ENCODE measurements at regions not wholly inside any gene's neighbourhood (a gene's known extent, or its start where the extent isn't known, plus 50 kb on each side); places are given as distances from the start of the nearest gene placed in this dataset.
"Not testable (repeated sequence)": the region's sequence is repeated elsewhere in the genome, so short reads cannot be mapped to it uniquely, and the experiment has no call there.

GRCh38 chr21:32940079-32941014 is 85.4 kb upstream of the OLIG2 start:
- DNase-seq, result no peak

DNA sequence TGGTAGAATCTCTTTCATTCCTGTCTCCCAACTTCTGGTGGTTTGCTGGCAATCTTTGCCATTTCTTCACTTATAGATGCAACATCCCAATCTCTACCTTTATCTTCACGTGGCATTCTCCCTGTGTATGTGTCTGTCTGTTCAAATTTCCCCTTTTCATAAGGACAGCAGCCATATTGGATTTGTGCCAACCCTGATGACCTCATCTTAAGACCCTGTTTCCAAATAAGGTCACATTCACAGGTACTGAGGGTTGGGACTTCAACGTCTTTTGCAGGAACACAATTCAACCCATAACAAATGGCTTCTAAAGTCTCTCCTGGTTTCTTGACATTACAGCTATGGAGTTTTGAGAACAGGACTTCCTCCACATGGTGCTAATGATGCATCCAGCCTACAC is 84.5 kb upstream of the OLIG2 start:
- DNase-seq, result no peak

- no peak for DNase-seq
Observed at GRCh38 chr21:32946654-32947053, 79.1 kb upstream of the OLIG2 start.

- no peak for DNase-seq
Observed at GRCh38 chr21:32947736-32948135, 78.0 kb upstream of the OLIG2 start.

DNA sequence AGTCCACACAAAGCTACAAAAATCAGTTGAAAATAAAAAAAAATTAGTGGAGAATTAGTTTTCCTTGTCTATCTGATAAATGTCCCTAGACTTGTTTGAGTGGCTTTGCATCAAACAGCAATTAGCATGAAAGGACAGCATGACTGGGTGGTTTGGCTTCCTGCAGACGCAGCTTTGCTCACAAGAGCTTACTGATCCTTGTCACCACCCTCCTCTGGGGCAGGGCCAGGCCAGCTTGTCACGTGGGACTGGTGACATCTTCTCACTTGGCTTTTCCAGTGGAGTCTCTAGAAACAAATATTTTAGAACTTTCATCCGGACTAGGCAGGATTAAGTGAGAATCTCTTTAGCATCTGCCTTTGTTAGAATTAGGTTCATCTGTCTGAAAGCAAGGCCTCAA is 76.0 kb upstream of the OLIG2 start:
- DNase-seq, result no peak

- DNase-seq, result no peak
Observed at GRCh38 chr21:32951041-32951440, 74.7 kb upstream of the OLIG2 start.

GRCh38 chr21:32954353-32954752 is 71.4 kb upstream of the OLIG2 start:
- DNase-seq, result no peak

GRCh38 chr21:32955311-32956060 is 70.2 kb upstream of the OLIG2 start:
- DNase-seq, result no peak

DNA sequence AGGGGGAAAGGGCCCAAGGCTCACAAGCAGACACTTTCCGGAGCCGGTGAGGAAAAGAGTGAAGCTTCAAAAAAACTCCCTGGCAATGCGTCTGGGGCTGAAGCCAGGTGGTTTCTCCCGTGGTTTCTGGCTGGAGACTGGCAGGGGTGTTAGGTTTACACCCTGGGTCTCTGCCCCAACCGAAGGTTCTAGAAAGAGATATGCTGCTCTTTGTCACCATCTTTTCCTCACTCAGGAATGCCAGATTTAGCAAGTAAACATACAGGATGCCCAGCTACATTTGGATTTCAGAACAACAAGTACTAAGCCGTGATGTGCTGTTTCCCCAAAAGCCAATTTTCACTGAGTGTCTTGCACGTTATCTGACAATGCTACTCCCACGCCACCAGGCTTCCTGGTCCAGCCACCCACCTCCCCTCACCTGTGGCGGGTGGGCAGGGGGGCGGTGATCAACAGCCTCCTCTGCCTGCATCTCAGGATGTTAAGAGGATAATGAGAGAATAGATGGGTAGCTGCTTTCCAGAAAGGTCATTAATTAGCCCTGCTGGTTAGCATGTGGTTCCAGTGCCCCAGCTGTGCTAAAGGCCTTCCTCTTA is 69.6 kb upstream of the OLIG2 start:
- no peak for DNase-seq

GRCh38 chr21:32957545-32957944 is 68.2 kb upstream of the OLIG2 start:
- no peak for DNase-seq

DNA sequence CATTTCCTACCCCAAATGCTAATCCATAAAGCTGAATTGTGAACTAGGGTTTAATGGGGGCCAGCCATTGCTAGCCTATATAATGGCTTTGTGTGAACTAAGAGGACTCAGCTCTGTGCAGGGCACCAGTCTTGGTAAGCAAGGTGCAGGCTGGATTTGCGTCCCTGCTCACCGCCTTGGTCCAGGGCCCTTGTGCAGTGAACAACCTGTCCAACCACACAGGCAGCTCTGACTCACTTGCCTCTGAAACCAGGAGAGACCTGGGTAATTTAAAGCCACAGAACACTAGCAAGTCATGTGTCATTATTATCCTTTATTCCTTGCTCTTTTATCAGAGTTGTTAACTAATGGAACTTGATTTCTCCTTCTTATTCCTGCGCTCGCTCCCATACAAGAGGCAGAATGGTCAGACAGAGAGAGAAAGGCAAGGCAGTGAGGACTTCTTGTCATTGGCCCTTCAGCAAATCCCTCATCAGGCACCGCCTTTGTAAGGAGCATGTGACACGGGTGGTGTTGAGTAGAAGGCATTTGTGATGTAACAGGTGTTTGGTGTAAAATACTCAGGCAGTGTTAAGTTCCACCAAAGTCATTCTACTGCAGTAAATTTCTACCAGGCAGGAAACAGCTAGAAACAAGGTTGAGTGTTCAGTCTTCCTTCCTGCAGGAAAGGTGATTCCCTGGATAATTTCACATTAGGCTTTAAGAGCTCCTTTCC is 67.3 kb upstream of the OLIG2 start:
- no peak for DNase-seq

GRCh38 chr21:32962268-32962667 is 63.5 kb upstream of the OLIG2 start:
- DNase-seq, result no peak

DNA sequence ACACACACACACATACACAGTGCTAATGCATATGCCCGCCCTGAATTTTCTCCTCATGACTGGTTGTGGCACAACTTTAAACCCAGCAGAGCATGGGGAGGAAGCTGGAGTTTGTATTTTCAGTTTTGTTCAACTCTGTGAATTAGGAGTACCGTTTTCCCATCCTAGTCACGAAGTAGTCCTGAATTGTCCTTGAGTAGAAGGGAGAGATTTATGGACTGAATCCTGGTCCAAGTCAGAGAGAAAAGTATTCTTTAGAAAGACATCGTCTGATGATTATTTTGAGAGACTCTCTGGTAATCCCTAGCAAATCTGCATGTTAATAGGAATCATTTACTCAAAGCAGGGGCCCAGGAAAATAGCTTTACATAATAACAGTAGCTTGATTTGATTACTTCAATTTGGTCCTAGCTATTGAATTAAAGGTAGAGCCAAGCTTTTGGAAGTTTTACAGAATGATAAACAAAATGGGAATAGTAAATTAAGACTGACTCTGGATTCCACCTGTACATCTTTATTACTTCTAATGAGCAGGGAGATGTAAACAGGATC is 60.5 kb upstream of the OLIG2 start:
- no peak for DNase-seq

DNA sequence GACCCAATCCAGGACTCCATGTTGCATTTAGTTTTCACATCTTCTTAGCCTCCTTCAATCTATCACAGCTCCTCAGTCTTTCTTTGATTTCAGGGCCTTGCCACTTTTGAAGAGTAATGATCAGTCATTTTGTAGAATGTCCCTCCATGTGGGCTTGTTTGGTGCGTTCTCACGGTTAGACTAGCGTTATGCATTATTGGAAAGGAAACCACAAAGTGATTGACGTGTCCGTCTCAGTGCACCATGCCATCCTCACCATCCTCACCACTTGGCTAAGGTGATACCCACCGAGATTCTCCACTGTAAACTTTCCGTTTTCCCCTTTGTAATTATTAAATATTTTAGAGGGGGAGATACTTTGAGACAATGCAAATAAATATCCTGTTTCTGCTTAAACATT is 59.6 kb upstream of the OLIG2 start:
- DNase-seq, result no peak

GRCh38 chr21:32968103-32968502 is 57.6 kb upstream of the OLIG2 start:
- not testable (repeated sequence) for DNase-seq

- no peak for DNase-seq
Observed at GRCh38 chr21:32974653-32975052, 51.1 kb upstream of the OLIG2 start.

DNA sequence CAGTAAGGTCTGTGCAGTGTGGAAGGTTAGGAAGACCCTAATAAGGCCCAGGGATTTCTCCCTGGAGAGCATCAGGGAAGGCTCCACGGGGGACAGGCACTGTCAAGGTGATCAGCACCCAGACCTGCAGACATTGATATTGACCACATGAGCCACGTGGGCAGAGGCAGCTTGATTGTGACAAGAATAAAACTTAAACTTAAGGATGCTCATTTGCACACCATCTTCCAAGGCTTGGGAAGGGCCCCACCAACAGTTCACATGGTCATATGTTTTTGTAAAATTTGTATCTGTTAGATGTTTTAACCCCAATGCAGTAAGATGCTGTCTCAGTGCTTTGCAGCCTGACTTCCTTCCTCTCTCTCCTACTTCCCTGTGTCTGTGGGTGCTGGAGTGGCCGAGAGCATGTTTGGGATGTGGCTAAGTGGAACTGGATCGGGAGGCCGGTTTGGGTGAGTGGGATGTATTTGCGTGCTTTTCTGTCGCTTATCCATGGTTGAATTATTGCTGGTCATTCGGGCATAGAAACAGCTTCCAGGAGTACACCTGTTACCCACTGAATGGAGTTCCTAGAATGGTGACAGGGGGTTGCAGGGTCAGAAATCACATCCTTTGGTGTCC is 49.8 kb upstream of the OLIG2 start:
- no peak for DNase-seq

Measured in amniotic stem cell (primary cell).